OCI-LY3 (cell line): ENCODE measurements at regions not wholly inside any gene's neighbourhood (a gene's known extent, or its start where the extent isn't known, plus 50 kb on each side); places are given as distances from the start of the nearest gene placed in this dataset.

Experiments
- CTCF ChIP-seq: fragments of 200-600, 300-600 bp; sonication (generic); IDR thresholded peaks from 2 replicates; pipeline ENCODE4 v1.5.1; 2014; ENCODE audit warnings: antibody characterized with exemption, low read length, low read depth
- EZH2phosphoT487 ChIP-seq: fragments of 200-600 bp; shearing (Covaris generic); IDR thresholded peaks from 2 replicates; pipeline ENCODE4 v1.6.1; 2018; ENCODE audit warnings: antibody characterized with exemption, mixed run types, low read depth

- no peak for TF ChIP-seq CTCF
- TF ChIP-seq EZH2phosphoT487 = no peak
Observed at GRCh38 chr5:60355181-60355580, 344.8 kb downstream of the DEPDC1B start.
